GM08714 (cell line): ENCODE measurements at regions not wholly inside any gene's neighbourhood (a gene's known extent, or its start where the extent isn't known, plus 50 kb on each side); places are given as distances from the start of the nearest gene placed in this dataset.

Experiments
- H3K4me3 ChIP-seq: fragments of 200-500 bp; sonication (Bioruptor generic); 2 replicates; pipeline ENCODE4 v1.5.1; 2014; ENCODE audit warnings: mild to moderate bottlenecking, low read length, inconsistent platforms
- ZNF274 ChIP-seq: IDR thresholded peaks from 2 replicates; pipeline ENCODE4 v1.6.1; 2012; ENCODE audit warnings: mild to moderate bottlenecking, low read depth, low read length

DNA sequence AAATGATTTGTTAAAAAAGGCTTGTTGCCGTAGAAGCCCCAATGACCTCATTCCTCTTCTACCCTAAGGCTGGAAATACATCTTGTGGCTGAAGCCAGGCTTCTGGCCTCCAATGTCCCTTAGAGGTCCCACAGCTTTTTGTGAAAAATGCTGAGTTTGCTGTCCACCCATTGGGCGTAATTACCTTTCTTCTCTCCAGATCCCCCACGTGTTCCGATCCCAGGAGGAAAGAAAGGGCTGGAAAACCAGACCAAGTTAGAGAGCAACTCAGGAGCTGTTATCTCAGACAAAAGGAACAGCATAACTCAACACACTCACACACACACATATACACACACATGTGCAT lies 154.2 kb downstream of the MIAT start:
- TF ChIP-seq ZNF274 = no peak
- no peak overlapping the region for H3K4me3 ChIP-seq

GRCh38 chr22:26812731-26813130 lies 155.3 kb downstream of the MIAT start:
- no peak for TF ChIP-seq ZNF274
- H3K4me3 ChIP-seq = no peak overlapping the region

GRCh38 chr22:26816726-26817125 lies 159.3 kb downstream of the MIAT start:
- no peak overlapping the region for H3K4me3 ChIP-seq
- TF ChIP-seq ZNF274 = no peak

GRCh38 chr22:26817926-26818325 lies 160.5 kb downstream of the MIAT start:
- TF ChIP-seq ZNF274 = no peak
- H3K4me3 ChIP-seq = no peak overlapping the region

GRCh38 chr22:26821854-26822253 lies 164.5 kb downstream of the MIAT start:
- no peak for TF ChIP-seq ZNF274

DNA sequence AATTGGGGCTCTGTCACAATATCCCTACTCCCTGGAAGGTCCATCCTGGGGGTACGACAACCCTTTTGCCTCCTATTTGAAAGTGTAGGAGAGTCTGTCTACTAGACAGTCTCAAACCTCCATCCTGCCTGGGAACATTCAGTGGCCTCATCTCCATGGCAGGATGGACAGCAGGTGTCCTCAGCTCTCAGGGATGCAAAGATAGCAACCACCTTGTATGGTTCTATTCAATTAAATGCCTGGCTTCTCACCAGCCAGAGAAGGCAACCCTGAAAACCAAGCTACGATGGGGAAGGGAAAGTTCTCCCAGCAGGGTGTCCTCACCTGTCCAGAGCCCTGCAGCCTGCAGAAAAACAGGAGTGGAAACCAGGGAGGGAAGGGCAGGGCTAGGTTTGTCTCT lies 164.9 kb downstream of the MIAT start:
- TF ChIP-seq ZNF274 = no peak
- H3K4me3 ChIP-seq = no peak overlapping the region

More at GRCh38 chr22:26821854-26822253, 164.5 kb downstream of the MIAT start:
- H3K4me3 ChIP-seq = no peak overlapping the region

DNA sequence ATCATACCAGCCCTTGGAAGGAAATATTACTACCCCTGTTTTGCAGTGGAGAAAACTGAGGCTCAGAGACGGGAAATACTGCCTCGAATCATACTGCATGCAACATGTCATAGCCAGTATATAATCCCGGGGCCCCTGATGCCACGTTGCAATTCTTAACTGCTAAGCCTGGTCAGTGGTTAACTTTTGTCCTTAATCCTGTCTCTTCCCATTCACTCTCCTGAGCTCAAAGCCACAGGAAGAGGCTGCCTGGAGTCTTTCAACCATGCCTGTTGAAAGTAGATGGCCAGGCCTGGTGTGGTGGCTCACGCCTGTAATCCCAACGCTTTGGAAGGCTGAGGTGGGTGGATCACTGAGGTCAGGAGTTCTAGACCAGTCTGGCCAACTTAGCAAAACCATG lies 166.6 kb downstream of the MIAT start:
- H3K4me3 ChIP-seq = no peak overlapping the region
- no peak for TF ChIP-seq ZNF274

- no peak overlapping the region for H3K4me3 ChIP-seq
- TF ChIP-seq ZNF274 = no peak
Measured at GRCh38 chr22:26825960-26826935, 168.9 kb downstream of the MIAT start.

DNA sequence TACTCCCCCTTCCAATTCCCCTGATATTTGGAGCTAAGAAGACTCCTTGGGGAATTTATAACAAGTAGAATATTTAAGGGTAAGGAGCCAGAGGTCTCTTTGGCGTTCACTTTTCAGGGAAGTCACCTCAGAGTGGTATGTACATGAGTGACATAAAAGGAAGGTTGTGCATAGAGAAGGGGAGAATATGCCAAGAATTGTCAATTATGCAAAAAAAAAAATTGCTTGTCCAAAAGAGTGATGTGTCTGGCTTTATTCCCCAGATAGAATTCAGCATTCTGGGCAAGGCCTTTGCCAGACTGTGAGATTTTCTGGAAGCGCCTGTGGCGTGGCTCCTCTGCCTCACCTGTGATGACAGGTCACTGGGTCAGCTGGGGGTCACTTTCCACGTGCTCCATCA lies 170.2 kb downstream of the MIAT start:
- no peak for TF ChIP-seq ZNF274
- H3K4me3 ChIP-seq = no peak overlapping the region

GRCh38 chr22:26828311-26828710 lies 170.9 kb downstream of the MIAT start:
- no peak overlapping the region for H3K4me3 ChIP-seq
- TF ChIP-seq ZNF274 = no peak

- no peak overlapping the region for H3K4me3 ChIP-seq
- TF ChIP-seq ZNF274 = no peak
Measured at GRCh38 chr22:26830837-26831236, 173.4 kb downstream of the MIAT start.

- H3K4me3 ChIP-seq = no peak overlapping the region
- TF ChIP-seq ZNF274 = no peak
Measured at GRCh38 chr22:26835023-26835422, 177.6 kb downstream of the MIAT start.

DNA sequence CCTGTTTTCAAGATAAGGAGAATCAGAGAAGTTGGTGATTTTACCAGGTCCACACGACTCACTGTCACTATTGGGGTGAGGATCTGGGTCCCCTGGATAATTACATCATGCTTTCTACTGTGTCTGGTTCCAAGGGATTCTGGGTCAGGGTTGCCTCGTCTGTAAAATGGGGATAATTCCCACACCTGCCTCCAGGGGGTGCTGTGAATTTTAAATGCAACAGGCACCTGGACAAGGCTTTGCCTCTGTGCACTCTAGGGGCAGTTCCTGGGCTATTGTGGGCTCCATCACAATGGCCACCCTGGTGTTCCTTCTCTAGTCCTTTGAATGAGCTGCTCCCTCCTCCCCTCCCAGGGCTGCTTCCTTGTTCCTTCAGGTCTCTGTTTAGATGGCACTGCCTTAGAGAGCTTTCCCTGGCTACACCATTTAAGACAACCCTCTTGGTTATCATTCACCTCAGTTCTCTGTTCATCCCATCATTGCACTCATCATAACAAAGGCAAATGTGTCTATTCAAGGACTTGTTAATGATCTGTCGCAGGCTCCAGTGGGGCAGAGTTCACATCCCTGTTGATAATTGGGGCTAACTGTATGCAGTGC lies 178.6 kb downstream of the MIAT start:
- no peak for TF ChIP-seq ZNF274
- no peak overlapping the region for H3K4me3 ChIP-seq

DNA sequence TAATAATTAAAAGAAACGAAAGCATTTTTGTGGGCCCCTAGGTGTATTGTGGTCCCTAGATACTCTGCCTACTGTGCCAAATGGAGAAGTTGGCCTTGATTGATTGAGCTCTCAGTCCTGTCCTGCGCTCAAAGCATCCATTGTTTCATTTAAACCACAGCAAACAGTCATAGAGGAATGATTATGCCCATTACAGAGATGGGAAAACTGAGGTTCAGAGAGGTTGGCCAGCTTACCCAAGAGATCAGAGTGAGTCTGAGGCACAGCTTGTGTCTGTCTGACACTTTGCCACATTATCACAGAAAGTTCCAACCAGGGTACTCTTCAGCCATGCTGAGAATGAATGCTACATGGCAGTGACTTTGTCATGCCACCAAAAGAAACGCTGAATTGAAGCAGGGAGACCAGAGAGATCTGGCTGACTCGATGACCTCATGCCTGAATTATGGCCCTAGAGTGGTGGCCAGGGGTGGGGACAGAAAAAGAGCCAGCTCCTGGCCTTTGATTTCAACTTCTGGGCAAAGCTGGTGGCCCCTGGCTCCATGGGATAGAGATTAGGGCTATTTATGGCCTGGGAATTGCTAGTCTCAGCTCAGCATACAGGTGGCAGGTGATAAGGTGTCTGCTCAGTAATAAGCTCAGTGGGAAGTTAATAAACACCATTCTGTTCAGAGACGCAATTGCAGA lies 180.5 kb downstream of the MIAT start:
- no peak for TF ChIP-seq ZNF274
- no peak overlapping the region for H3K4me3 ChIP-seq

DNA sequence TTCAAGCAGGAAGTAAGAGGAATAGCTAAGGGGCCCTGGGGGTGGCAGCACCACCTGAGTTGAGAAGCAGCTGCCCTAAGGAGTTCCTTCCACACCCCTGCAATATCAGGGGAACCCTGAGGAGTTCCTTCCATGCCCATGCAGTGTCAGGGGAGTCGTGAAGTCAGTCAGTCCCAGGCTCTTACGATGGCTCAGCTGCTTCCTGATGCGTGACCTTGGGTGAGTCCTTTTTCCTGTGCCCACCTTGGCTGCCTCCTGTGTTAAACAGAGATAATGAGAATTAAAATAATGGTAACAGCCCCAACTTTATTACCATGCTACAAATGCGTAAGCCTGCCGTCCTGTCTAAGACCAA lies 181.1 kb downstream of the MIAT start:
- H3K4me3 ChIP-seq = no peak overlapping the region
- no peak for TF ChIP-seq ZNF274
